OCI-LY3 (cell line): ENCODE measurements at regions not wholly inside any gene's neighbourhood (a gene's known extent, or its start where the extent isn't known, plus 50 kb on each side); places are given as distances from the start of the nearest gene placed in this dataset.

Experiments used
- H2AFZ ChIP-seq: fragments of 200-600, 300-600 bp; shearing (Covaris generic); 2 replicates; pipeline ENCODE4 v1.6.0; 2014; ENCODE audit warnings: antibody characterized with exemption, low read depth, low read length
- H3K27ac ChIP-seq: fragments of 200-600, 300-600 bp; sonication (generic); 2 replicates; pipeline ENCODE4 v1.5.1; 2014; ENCODE audit warnings: mild to moderate bottlenecking, low read length, moderate library complexity, mixed read lengths
- H3K27me3 ChIP-seq: fragments of 200-600, 300-600 bp; sonication (generic); 2 replicates; pipeline ENCODE4 v1.6.1; 2014; ENCODE audit warnings: low read depth, low read length, mixed read lengths
- H3K36me3 ChIP-seq: fragments of 200-600, 300-600 bp; sonication (generic); replicated peaks from 2 replicates; pipeline ENCODE3; 2014; ENCODE audit warnings: low read depth, low read length, mixed read lengths
- H3K4me1 ChIP-seq: fragments of 300-600, 200-600 bp; sonication (generic); 2 replicates; pipeline ENCODE4 v1.6.1; 2014; ENCODE audit warnings: low read length, mixed read lengths
- H3K4me2 ChIP-seq: fragments of 200-600, 300-600 bp; sonication (generic); 2 replicates; pipeline ENCODE4 v1.6.1; 2014; ENCODE audit warnings: low read length, mixed read lengths
- H3K4me3 ChIP-seq: fragments of 300-600, 200-600 bp; sonication (generic); 2 replicates; pipeline ENCODE4 v1.5.1; 2014; ENCODE audit warnings: antibody characterized with exemption, mild to moderate bottlenecking, low read length, moderate library complexity
- H3K79me2 ChIP-seq: fragments of 300-600, 200-600 bp; shearing (Covaris generic); 2 replicates; pipeline ENCODE4 v1.6.1; 2014; ENCODE audit warnings: mild to moderate bottlenecking, low read length, mixed read lengths
- H3K9ac ChIP-seq: fragments of 300-600, 200-600 bp; shearing (Covaris generic); 2 replicates; pipeline ENCODE4 v1.6.0; 2014; ENCODE audit warnings: mild to moderate bottlenecking, low read length, moderate library complexity
- H3K9me3 ChIP-seq: fragments of 200-600, 300-600 bp; shearing (Covaris generic); 2 replicates; pipeline ENCODE4 v1.6.1; 2014; ENCODE audit warnings: low read length, mixed read lengths; ENCODE audit not compliant: insufficient read depth
- H4K20me1 ChIP-seq: fragments of 200-600, 300-600 bp; sonication (generic); 2 replicates; pipeline ENCODE4 v1.6.1; 2016; ENCODE audit warnings: low read length, mixed read lengths; ENCODE audit not compliant: insufficient read depth
- EZH2phosphoT487 ChIP-seq: fragments of 200-600 bp; shearing (Covaris generic); IDR thresholded peaks from 2 replicates; pipeline ENCODE4 v1.6.1; 2018; ENCODE audit warnings: antibody characterized with exemption, mixed run types, low read depth
- TF ChIP-seq, protein P1 (sequence below): fragments of 200-600, 300-600 bp; sonication (generic); IDR thresholded peaks from 2 replicates; pipeline ENCODE4 v1.5.1; 2014; ENCODE audit warnings: antibody characterized with exemption, low read length, low read depth

DNA sequence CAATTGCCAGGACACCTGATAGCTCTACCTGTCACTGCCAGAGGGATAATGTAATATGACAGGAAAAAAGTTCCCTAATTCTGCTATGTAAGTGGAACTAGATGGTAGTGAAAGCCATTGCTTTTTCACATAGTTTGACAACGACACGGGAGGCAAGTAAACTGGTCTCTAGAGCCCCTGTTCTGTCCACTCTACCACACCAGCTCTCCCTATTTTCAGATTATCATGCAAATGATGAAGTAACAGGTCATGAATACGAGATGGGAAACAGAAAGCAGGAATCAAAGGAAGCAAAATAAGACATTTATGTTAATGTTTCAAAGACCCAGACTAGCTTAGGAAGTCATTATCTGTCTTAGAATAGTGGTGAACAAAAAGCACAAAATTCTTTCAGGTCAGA, 56.2 kb downstream of the TAF11L14 start:
- Histone ChIP-seq H3K27ac (no peak overlapping the region), H3K27me3 (no peaks in the 10 kb centered on the region), H3K4me3 (no peak overlapping the region), H4K20me1 (no peaks in the 10 kb centered on the region), H3K36me3 (no peaks in the 10 kb centered on the region), H3K79me2 (no peaks in the 10 kb centered on the region), H2AFZ (no peak overlapping the region), H3K9me3 (no peaks in the 10 kb centered on the region), H3K4me1 (no peaks in the 10 kb centered on the region), H3K4me2 (no peak overlapping the region), H3K9ac (no peak overlapping the region)
- TF ChIP-seq, protein P1, sequence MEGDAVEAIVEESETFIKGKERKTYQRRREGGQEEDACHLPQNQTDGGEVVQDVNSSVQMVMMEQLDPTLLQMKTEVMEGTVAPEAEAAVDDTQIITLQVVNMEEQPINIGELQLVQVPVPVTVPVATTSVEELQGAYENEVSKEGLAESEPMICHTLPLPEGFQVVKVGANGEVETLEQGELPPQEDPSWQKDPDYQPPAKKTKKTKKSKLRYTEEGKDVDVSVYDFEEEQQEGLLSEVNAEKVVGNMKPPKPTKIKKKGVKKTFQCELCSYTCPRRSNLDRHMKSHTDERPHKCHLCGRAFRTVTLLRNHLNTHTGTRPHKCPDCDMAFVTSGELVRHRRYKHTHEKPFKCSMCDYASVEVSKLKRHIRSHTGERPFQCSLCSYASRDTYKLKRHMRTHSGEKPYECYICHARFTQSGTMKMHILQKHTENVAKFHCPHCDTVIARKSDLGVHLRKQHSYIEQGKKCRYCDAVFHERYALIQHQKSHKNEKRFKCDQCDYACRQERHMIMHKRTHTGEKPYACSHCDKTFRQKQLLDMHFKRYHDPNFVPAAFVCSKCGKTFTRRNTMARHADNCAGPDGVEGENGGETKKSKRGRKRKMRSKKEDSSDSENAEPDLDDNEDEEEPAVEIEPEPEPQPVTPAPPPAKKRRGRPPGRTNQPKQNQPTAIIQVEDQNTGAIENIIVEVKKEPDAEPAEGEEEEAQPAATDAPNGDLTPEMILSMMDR = no peak
- no peak for TF ChIP-seq EZH2phosphoT487

DNA sequence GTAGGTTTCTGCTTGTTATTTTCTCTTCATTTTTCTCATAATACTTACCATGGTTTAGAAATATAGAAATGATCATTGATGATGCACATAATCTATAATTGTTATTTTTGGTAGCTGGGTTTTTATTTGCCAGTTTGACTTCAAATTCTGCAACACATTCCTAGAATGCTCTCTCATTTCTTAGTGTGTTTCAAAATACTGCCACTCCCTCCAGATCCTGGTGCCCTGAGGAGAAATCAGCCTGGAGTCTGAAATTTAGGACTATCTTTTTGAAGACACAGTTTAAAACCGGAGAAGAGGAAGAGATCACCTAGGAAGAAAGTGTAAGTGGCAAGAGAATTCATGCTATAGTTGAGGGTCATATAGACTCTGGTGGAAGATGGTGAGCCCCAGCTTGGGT, 57.5 kb downstream of the TAF11L14 start:
- no peak overlapping the region for H2AFZ ChIP-seq
- H3K9me3 ChIP-seq = no peaks in the 10 kb centered on the region
- no peaks in the 10 kb centered on the region for H3K79me2 ChIP-seq
- H3K4me3 ChIP-seq = no peak overlapping the region
- no peaks in the 10 kb centered on the region for H3K4me1 ChIP-seq
- no peaks in the 10 kb centered on the region for H4K20me1 ChIP-seq
- no peaks in the 10 kb centered on the region for H3K27me3 ChIP-seq
- no peak overlapping the region for H3K4me2 ChIP-seq
- no peaks in the 10 kb centered on the region for H3K36me3 ChIP-seq
- no peak for TF ChIP-seq EZH2phosphoT487
- TF ChIP-seq, protein P1 = no peak
- no peak overlapping the region for H3K9ac ChIP-seq
- no peak overlapping the region for H3K27ac ChIP-seq

DNA sequence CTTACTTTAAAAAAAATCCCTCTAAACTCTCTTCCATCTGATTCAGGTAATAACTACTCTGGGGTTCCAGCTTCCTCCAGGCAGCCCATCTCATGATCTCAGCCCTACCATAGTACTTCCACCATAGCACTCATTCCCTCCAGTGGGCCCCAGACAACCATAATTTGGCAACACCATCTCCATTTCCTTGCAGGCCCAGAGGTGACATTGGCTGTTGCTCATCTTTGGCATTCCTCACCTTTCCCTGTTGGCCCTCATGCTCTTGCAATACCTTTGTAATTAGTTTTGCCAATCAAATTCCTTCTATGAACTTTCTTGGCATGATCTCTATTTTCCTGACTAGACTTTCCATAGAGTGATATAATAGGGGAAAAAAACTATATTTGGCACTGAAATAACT, 60.1 kb downstream of the TAF11L14 start:
- no peak overlapping the region for H2AFZ ChIP-seq
- no peak overlapping the region for H3K4me3 ChIP-seq
- no peak overlapping the region for H3K27ac ChIP-seq
- H3K4me2 ChIP-seq = no peak overlapping the region
- H3K9me3 ChIP-seq = no peaks in the 10 kb centered on the region
- no peaks in the 10 kb centered on the region for H4K20me1 ChIP-seq
- no peaks in the 10 kb centered on the region for H3K4me1 ChIP-seq
- H3K36me3 ChIP-seq = no peaks in the 10 kb centered on the region
- TF ChIP-seq, protein P1 = no peak
- no peak for TF ChIP-seq EZH2phosphoT487
- no peaks in the 10 kb centered on the region for H3K27me3 ChIP-seq
- no peaks in the 10 kb centered on the region for H3K79me2 ChIP-seq
- H3K9ac ChIP-seq = no peak overlapping the region

DNA sequence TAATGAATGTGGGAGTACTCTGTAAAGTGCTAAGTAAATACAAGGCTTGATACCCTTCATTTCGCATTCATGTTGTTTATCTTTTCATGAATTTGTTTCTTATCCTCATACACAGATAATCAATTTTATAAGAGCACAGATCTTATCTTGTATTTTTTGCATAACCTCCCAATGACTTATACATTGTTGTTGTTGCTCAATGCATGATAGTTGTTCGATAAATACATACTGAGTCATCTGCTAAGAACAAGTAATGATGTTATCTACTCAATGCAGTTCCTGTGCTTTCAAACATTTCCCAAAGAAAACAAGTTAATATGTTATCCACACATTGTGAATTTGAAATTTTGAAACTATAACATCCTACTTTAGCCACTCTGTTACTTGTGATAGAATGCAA, 60.7 kb downstream of the TAF11L14 start:
- H3K9ac ChIP-seq = no peak overlapping the region
- no peaks in the 10 kb centered on the region for H3K9me3 ChIP-seq
- no peak overlapping the region for H3K4me2 ChIP-seq
- no peaks in the 10 kb centered on the region for H3K79me2 ChIP-seq
- H3K36me3 ChIP-seq = no peaks in the 10 kb centered on the region
- H3K4me1 ChIP-seq = no peaks in the 10 kb centered on the region
- H4K20me1 ChIP-seq = no peaks in the 10 kb centered on the region
- no peaks in the 10 kb centered on the region for H3K27me3 ChIP-seq
- H3K27ac ChIP-seq = no peak overlapping the region
- H3K4me3 ChIP-seq = no peak overlapping the region
- TF ChIP-seq EZH2phosphoT487 = no peak
- TF ChIP-seq, protein P1 = no peak
- H2AFZ ChIP-seq = no peak overlapping the region
